ENCODE measurements at regions not wholly inside any gene's neighbourhood (a gene's known extent, or its start where the extent isn't known, plus 50 kb on each side); places are given as distances from the start of the nearest gene placed in this dataset.

DNA sequence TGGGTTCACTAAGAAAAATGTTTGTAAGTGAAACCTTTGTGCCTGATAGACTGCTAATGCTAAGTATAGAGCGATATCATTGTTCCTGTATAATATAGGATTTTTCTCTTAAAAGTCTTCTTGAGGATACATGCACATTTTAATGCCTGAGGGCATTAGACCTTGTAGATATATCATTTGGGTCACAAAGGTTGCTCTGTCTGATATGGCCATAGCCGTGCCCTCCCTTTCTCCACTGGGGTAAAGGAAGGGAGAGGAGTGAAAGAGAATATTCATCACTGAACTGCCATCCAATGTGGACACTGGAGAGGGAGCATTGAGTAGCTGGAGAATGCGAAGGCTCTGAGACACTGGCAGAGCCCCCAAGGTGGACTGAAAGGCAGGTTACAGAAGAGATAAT lies 442.2 kb upstream of the SPTLC3 start:
- Histone ChIP-seq H3K79me2 (ENCODE audit: control insufficient read depth, insufficient read depth, low read length) (no peaks in the 10 kb centered on the region), H3K9ac (replicated peaks; ENCODE audit: extremely low read depth, insufficient read depth, low read length) (no peak overlapping the region), H3K4me3 (replicated peaks in 1 of 3; ENCODE audit: insufficient read depth in 1 of 3, low read depth in 1 of 3, low read length in 3 of 3) (no peak overlapping the region), H3K9me1 (replicated peaks; ENCODE audit: control insufficient read depth, extremely low read depth, insufficient read depth, low read length) (no peaks in the 10 kb centered on the region), H3K27me3 (ENCODE audit: control insufficient read depth in 2 of 2, insufficient read depth in 2 of 2, low read length in 2 of 2) (no peaks in the 10 kb centered on the region), H3K4me1 (ENCODE audit: control insufficient read depth, extremely low read depth, insufficient read depth, low read length) (no peaks in the 10 kb centered on the region), H3K9me3 (replicated peaks; ENCODE audit: control insufficient read depth, insufficient read depth, low read length) (no peaks in the 10 kb centered on the region), H3K4me2 (ENCODE audit: insufficient read depth, low read length) (no peak overlapping the region), H3K36me3 (ENCODE audit: control insufficient read depth in 2 of 2, extremely low read depth in 1 of 2, insufficient read depth in 2 of 2, low read length in 2 of 2) (no peaks in the 10 kb centered on the region), H3K27ac (ENCODE audit: insufficient read depth, low read depth, low read length) (no peak overlapping the region), H4K20me1 (replicated peaks; ENCODE audit: control insufficient read depth, extremely low read depth, insufficient read depth, low read length) (no peaks in the 10 kb centered on the region), H2AFZ (ENCODE audit: low read depth, low read length) (no peak overlapping the region)
- POLR2A ChIA-PET, result no interaction called here
- FAIRE-seq (no peak), DNase-seq (ENCODE audit: low read depth, low spot score) (no peak)
- dilution Hi-C loops (cut with MboI; ENCODE audit: extremely low pct_ligation_motif_present, low sequenced_read_pairs) (no loop called here), intact Hi-C loops (cut with micrococcal nuclease) (no loop called here)
- BruUV-seq (replicated peaks), result no TSS peak
- no peak for TF ChIP-seq FOS (IDR thresholded peaks at IDR 0.05; ENCODE audit: borderline replicate concordance, insufficient read depth, low read length)
- no peak for TF ChIP-seq POLR2AphosphoS5 (IDR thresholded peaks at IDR 0.05; ENCODE audit: insufficient read depth, low read depth, low read length)
- TF ChIP-seq, protein P1, sequence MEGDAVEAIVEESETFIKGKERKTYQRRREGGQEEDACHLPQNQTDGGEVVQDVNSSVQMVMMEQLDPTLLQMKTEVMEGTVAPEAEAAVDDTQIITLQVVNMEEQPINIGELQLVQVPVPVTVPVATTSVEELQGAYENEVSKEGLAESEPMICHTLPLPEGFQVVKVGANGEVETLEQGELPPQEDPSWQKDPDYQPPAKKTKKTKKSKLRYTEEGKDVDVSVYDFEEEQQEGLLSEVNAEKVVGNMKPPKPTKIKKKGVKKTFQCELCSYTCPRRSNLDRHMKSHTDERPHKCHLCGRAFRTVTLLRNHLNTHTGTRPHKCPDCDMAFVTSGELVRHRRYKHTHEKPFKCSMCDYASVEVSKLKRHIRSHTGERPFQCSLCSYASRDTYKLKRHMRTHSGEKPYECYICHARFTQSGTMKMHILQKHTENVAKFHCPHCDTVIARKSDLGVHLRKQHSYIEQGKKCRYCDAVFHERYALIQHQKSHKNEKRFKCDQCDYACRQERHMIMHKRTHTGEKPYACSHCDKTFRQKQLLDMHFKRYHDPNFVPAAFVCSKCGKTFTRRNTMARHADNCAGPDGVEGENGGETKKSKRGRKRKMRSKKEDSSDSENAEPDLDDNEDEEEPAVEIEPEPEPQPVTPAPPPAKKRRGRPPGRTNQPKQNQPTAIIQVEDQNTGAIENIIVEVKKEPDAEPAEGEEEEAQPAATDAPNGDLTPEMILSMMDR (IDR thresholded peaks at IDR 0.05; ENCODE audit: extremely low read depth in 1 of 2, insufficient read depth in 1 of 2, low read depth in 1 of 2, low read length in 2 of 2), result no peak
- TF ChIP-seq POLR2A (IDR thresholded peaks at IDR 0.05; ENCODE audit: low read depth, low read length), result no peak
- TF ChIP-seq MAX (IDR thresholded peaks at IDR 0.05; ENCODE audit: insufficient read depth, insufficient read length), result no peak
- TF ChIP-seq MYC (IDR thresholded peaks at IDR 0.05; ENCODE audit: low read depth, low read length), result no peak
- TF ChIP-seq JUN (IDR thresholded peaks at IDR 0.05; ENCODE audit: borderline replicate concordance, insufficient read depth, insufficient read length, low read depth), result no peak
- no peak for TF ChIP-seq EZH2 (IDR thresholded peaks at IDR 0.05; ENCODE audit: borderline replicate concordance, low read depth, low read length, severe bottlenecking)
- TF ChIP-seq GATA2 (IDR thresholded peaks at IDR 0.05; ENCODE audit: insufficient read depth, insufficient read length, low read depth, low read length), result no peak
- CTCF ChIA-PET, result no interaction called here
